ENCODE measurements at regions not wholly inside any gene's neighbourhood (a gene's known extent, or its start where the extent isn't known, plus 50 kb on each side); places are given as distances from the start of the nearest gene placed in this dataset.
"Not testable (repeated sequence)": the region's sequence is repeated elsewhere in the genome, so short reads cannot be mapped to it uniquely, and the experiment has no call there.

DNA sequence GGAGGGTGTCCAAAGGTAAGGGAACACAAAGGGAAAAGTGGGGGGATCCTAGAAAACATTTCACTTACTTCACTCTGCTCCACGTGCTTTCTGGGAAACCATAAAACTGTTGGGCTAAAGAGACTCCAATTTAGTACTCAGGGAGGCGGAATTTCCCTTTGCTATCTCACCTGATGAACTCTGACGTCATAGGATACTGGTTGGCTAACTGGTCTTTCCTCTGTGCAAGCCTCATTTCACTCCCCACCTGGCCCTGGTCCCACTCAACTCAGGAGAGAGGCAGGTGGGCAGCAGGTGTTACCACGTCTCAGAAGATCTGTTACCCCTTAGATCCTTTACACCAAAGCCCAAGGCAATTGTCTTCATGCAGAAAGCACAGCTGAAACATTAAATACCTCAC lies 51.8 kb upstream of the PMAIP1 start:
- no peak overlapping the region for H3K4me3 ChIP-seq
- no peaks in the 10 kb centered on the region for H3K9me3 ChIP-seq (replicated peaks)
- no peaks in the 10 kb centered on the region for H3K36me3 ChIP-seq
- no peak for DNase-seq (ENCODE audit: low read depth in 1 of 2, low spot score in 2 of 2)
- no peaks in the 10 kb centered on the region for H3K27me3 ChIP-seq (replicated peaks)
- H3K27ac ChIP-seq, result no peak overlapping the region
- H3K4me1 ChIP-seq (replicated peaks), result peaks cover 27% of the 10 kb centered on the region

DNA sequence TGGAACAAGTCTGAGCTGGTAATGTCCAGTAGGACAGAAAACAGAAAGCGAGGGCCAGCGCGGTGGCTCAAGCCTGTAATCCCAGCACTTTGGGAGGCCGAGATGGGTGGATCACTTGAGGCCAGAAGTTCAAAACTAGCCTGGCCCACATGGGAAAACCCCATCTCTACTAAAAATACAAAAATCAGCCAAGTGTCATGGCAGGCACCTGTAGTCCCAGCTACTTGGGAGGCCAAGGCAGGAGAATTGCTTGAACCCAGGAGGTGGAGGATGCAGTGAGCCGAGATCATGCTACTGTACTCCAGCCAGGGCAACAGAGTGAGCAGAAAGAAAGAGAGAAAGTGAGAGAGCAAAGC lies 52.3 kb upstream of the PMAIP1 start:
- peak overlapping the region; percentile 23 for H3K4me3 ChIP-seq
- not testable (repeated sequence) for H3K27me3 ChIP-seq (replicated peaks); H3K36me3 ChIP-seq; DNase-seq (ENCODE audit: low read depth in 1 of 2, low spot score in 2 of 2); H3K9me3 ChIP-seq (replicated peaks)
- peak overlapping the region; percentile 56 for H3K27ac ChIP-seq
- H3K4me1 ChIP-seq (replicated peaks), result peaks cover 27% of the 10 kb centered on the region

DNA sequence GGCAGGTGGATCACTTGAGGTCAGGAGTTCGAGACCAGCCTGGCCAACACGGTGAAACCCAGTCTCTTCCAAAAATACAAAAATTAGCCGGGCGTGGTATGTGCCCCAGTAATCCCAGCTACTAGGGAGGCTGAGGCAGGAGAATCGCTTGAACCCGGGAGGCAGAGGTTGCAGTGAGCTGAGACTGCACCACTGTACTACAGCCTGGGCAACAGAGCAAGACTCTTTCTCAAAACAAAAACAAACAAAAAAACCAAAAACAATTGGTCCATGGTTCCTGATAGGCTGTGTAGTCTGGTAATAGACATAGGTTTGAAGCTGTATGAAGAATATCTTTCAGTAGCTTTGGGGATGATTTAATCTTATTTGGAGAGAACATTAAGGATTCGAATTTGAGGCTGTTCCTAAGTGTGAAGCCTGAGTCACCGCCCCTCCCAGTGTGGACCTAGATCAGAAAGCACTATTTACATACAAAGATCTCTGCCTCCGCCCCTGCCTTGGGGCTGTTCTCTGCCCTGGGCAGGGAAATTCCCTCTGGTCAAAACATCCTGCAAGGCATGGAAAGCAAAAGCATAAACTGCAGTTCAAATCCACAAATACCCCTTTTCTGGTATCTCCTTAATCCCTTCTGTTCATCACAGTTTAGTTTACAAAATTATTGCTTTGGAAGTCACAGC lies 52.8 kb upstream of the PMAIP1 start:
- Histone ChIP-seq H3K9me3 (replicated peaks) (no peaks in the 10 kb centered on the region), H3K36me3 (no peaks in the 10 kb centered on the region), H3K27me3 (replicated peaks) (no peaks in the 10 kb centered on the region), H3K27ac (peak overlapping the region; percentile 56), H3K4me3 (peak overlapping the region; percentile 23), H3K4me1 (replicated peaks) (peaks cover 27% of the 10 kb centered on the region)
- peak; percentile 79 for DNase-seq (ENCODE audit: low read depth in 1 of 2, low spot score in 2 of 2)

DNA sequence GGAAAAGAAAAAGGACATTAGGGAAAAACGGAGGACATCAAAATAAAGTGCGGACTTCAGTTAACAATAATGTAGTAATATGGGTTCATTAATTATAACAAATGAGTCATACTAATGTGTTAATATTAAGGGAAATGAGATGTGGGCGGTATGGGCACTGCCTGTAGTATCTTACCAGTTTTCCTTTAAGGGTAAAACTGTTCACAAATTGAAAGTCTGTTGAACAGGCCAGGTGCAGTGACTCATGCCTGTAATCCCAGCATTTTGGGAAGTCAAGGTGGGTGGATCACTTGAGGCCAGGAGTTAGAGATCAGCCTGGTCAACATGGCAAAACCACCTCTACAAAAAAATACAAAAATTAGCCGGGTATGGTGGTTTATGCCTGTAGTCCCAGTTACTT lies 56.8 kb upstream of the PMAIP1 start:
- Histone ChIP-seq H3K4me1 (replicated peaks) (peaks cover 13% of the 10 kb centered on the region), H3K4me3 (no peak overlapping the region), H3K27ac (no peak overlapping the region), H3K27me3 (replicated peaks) (no peaks in the 10 kb centered on the region), H3K9me3 (replicated peaks) (no peaks in the 10 kb centered on the region), H3K36me3 (no peaks in the 10 kb centered on the region)
- no peak for DNase-seq (ENCODE audit: low read depth in 1 of 2, low spot score in 2 of 2)

DNA sequence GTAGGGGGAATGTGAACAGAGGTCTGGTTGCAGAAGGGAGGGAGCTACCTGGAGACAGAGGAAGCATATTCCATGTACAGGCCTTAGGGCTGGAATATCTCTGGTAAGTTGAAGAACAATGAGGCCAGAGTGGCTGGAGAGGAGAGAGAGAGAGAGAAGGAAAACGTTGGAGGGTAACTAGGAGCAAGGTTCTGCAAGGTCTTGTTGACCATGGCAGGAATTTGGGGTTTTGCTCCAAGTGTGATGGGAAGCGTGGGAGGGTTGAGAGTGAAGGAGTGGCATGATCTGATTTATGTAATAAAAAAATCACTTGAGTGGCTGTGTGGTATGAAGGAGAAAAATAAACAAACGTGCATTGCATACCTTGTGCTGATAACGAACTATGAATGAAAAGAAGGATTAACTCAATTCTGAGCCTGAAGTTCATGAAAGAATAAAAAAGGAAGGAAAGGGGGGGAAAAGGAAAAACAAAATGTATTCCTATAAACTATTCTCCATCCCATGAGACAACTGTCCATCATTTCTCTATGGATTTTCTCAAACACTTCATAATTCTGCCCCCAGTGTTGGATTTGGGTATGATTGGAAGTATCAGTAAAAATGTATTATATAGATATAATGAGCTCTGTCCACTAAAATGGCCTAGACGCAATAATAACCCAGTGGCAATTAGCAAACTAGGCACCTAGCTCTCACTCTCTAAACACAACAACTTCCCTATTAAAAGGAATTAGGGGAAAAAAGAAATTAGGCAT lies 59.7 kb upstream of the PMAIP1 start:
- H3K36me3 ChIP-seq, result no peaks in the 10 kb centered on the region
- no peak overlapping the region for H3K4me3 ChIP-seq
- H3K9me3 ChIP-seq (replicated peaks), result no peaks in the 10 kb centered on the region
- no peaks in the 10 kb centered on the region for H3K27me3 ChIP-seq (replicated peaks)
- DNase-seq (ENCODE audit: low read depth in 1 of 2, low spot score in 2 of 2), result no peak
- H3K4me1 ChIP-seq (replicated peaks), result no peaks in the 10 kb centered on the region; the same call in 1 of the 2 replicates
- no peak overlapping the region for H3K27ac ChIP-seq

DNA sequence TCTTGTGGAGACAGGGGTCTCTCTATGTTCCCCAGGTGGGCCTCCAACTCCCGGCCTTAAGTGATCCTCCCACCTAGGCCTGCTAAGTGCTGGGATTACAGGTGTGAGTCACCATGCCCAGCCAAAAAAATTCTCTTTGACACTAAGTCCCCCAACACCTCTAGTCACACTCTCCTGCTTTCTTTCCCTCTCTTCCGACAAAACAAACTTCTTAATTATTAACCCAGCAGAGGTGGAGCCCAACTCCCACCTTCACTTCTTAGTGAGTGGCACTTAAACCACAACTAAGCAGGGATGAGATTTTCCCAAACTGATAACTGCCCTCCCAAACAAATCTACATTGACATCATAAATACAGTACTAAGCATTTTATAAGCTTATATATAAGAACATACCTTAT lies 60.5 kb upstream of the PMAIP1 start:
- H3K4me1 ChIP-seq (replicated peaks), result no peaks in the 10 kb centered on the region; the same call in 1 of the 2 replicates
- H3K36me3 ChIP-seq, result no peaks in the 10 kb centered on the region
- no peaks in the 10 kb centered on the region for H3K27me3 ChIP-seq (replicated peaks)
- no peak overlapping the region for H3K27ac ChIP-seq
- no peaks in the 10 kb centered on the region for H3K9me3 ChIP-seq (replicated peaks)
- DNase-seq (ENCODE audit: low read depth in 1 of 2, low spot score in 2 of 2), result no peak
- H3K4me3 ChIP-seq, result no peak overlapping the region

DNA sequence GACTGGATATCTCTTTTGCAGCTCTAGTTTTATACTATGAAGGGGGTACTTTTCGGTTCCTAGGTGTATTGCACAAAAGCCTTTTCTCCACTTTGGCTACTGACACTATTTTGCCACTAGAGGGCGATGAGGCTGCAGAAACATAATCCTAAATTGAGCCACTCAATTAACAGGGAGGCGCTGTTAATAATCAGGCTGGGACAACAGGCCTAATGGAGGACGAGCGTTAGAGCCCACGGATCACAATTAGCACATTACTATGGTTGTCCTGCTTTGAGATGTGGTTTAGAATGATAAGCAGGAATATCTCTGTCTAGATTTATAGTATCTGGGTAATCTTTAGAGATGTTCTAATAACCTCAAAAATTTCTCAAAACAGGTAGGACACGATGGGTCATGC lies 62.2 kb upstream of the PMAIP1 start:
- no peaks in the 10 kb centered on the region for H3K9me3 ChIP-seq (replicated peaks)
- no peak overlapping the region for H3K27ac ChIP-seq
- no peaks in the 10 kb centered on the region for H3K36me3 ChIP-seq
- DNase-seq (ENCODE audit: low read depth in 1 of 2, low spot score in 2 of 2), result peak in 1 of 2 experiments; percentile 46
- H3K4me3 ChIP-seq, result no peak overlapping the region
- H3K27me3 ChIP-seq (replicated peaks), result no peaks in the 10 kb centered on the region
- H3K4me1 ChIP-seq (replicated peaks), result no peaks in the 10 kb centered on the region; the same call in 1 of the 2 replicates

DNA sequence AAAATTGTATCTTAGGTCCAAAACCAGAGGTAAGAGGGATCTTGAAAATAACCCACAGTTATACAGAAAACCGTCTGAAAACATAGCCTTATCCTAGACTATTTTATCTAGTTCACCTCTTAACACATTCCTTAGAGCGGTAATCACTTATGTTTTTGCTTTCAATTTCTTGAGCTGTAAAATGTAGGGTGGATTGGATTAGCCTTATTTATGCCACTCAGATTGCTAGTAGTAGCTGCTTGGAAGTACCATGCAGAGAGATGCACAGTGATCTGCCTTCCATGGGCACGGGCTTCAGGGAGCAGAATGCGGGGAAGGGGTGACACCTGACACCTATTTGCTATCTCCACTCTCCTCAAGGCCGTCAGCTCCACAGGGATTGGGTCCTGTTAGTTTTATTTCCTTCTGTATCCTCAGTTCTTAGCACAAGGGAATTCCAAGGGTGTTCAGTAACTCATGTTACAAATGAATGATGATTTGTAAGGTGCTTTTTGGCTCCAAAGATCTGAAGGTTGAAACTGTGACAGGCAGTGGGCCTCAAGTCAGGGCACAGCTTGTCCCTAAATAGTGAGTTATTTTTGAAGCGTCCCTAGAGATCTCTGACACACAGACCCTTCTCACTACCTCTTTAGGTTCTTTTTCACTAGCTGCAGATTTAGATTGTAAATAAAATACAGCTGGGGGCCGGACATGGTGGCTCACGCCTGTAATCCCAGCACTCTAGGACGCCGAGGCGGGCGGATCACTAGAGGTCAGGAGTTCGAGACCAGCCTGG lies 64.0 kb upstream of the PMAIP1 start:
- H3K27ac ChIP-seq, result no peak overlapping the region
- H3K27me3 ChIP-seq (replicated peaks), result no peaks in the 10 kb centered on the region
- H3K36me3 ChIP-seq, result no peaks in the 10 kb centered on the region
- no peak overlapping the region for H3K4me3 ChIP-seq
- DNase-seq (ENCODE audit: low read depth in 1 of 2, low spot score in 2 of 2), result no peak
- H3K9me3 ChIP-seq (replicated peaks), result no peaks in the 10 kb centered on the region
- H3K4me1 ChIP-seq (replicated peaks), result no peaks in the 10 kb centered on the region; the same call in 1 of the 2 replicates

DNA sequence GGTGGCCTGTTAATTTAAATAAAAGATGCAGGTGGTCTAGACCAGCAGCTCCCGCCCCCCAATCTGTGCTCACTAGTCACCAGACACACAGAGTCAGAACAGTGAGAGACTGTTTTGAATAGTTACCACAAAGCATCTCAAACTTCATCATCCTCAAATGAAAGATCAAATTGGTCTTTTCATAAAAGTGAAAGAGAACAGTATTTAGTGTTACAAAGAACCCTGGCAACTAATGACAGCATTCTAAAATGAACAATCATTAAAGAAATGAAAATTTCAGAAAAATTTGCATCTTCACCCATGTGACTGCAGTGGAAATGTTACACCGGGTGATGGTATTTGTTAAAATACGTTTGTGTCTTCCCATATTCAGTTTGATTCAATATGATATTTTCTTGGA lies 65.5 kb upstream of the PMAIP1 start:
- Histone ChIP-seq H3K9me3 (replicated peaks) (no peaks in the 10 kb centered on the region), H3K4me3 (no peak overlapping the region), H3K36me3 (no peaks in the 10 kb centered on the region), H3K27ac (no peak overlapping the region), H3K27me3 (replicated peaks) (no peaks in the 10 kb centered on the region), H3K4me1 (replicated peaks) (no peaks in the 10 kb centered on the region; the same call in 1 of the 2 replicates)
- DNase-seq (ENCODE audit: low read depth in 1 of 2, low spot score in 2 of 2), result no peak

DNA sequence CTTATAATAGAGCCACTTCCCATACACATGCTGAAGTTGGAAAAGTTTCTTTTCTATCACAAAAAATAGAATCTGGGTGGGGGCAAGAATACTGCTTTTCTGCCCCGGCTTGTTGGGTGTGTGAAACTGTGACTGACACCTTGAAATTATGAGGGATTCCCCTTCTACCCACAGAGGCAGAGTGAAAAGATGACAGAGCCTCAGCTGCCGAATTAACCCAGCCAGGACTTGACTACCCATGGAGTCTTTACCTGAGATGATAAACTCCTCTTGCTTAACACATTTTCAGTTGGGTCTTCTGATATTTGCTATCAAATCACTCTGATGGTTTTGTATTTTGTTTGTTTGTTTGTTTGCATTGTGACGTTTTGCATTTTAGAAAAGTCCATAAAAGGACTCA lies 66.0 kb upstream of the PMAIP1 start:
- no peaks in the 10 kb centered on the region for H3K36me3 ChIP-seq
- no peak for DNase-seq (ENCODE audit: low read depth in 1 of 2, low spot score in 2 of 2)
- H3K27me3 ChIP-seq (replicated peaks), result no peaks in the 10 kb centered on the region
- no peak overlapping the region for H3K27ac ChIP-seq
- H3K9me3 ChIP-seq (replicated peaks), result no peaks in the 10 kb centered on the region
- H3K4me1 ChIP-seq (replicated peaks), result no peaks in the 10 kb centered on the region; the same call in 1 of the 2 replicates
- H3K4me3 ChIP-seq, result no peak overlapping the region

DNA sequence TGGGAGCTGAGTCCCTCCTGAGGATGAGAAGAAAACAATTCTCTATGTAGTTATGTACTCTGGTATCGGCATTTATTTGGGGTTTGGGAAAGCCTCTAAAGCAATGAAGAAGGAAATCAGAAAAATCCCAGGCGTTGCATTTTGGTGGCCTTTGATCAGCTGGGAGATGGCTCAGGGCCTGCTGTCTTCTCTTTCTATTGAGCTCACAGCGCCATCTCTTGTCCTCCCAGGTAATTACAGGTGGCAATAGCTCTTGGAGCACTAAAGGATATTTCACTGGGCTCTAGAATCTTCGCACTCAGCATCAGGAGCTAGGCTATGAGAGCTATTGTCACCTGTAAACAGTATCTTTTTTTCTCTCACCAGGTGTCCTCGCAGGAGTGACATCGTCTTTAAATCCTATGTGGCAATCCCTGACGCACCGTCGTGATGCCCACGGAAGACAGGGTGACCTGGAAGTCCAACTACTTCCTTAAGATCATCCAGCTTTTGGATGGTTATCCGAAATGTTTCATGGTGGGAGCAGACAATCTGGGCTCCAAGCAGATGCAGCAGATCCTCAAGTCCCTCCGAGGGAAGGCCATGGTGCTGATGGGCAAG lies 76.1 kb upstream of the PMAIP1 start:
- Histone ChIP-seq H3K9me3 (replicated peaks) (peaks cover 2% of the 10 kb centered on the region; the same call in 1 of the 2 replicates), H3K36me3 (no peaks in the 10 kb centered on the region), H3K4me3 (no peak overlapping the region), H3K27me3 (replicated peaks) (no peaks in the 10 kb centered on the region), H3K4me1 (replicated peaks) (peaks cover 15% of the 10 kb centered on the region), H3K27ac (no peak overlapping the region)
- DNase-seq (ENCODE audit: low read depth in 1 of 2, low spot score in 2 of 2), result peak; percentile 72 to 83

DNA sequence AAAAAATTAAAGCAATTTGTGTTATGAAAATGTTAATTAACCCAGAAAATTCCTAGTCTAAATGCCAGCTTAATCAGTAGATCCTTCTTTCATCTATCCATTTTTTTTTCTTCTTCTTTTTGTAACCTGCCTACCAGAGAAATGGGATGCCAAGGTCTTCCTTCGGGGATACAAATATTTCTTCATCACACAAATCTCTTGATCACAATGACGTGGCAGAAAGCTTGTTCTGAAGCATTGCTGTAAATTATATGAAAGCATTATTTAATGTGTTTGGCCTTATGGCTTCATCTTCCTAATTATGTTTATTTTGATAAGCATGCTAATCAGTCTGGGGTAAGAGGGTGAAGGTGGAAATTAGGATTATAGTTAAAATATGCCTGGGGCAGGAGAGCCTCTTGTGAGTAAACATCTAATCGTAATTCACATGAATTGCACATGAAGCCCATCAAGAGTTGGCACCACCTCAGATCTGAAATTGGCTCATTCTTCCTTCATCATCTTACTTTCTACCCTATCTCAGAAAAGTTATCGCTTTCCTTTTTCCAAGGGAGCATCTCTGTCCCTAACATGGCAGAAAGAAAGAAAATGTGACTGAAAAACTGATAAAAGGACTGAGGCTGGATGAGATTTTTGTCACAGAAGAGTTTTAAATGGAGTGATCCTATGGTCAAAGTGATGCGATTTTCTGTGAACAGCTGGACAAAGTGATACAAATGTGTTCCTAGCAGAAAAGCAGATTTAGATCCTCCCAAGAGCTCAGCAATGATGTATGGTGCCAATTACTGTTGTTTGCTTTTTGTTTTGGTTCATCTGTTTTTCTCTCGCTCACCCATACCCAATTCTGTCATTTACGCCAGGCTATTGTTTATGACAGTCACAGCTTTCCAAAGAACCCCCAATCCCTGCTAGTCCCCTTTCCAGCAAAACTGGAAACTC lies 76.9 kb upstream of the PMAIP1 start:
- no peak overlapping the region for H3K4me3 ChIP-seq
- H3K36me3 ChIP-seq, result no peaks in the 10 kb centered on the region
- H3K27ac ChIP-seq, result no peak overlapping the region
- peaks cover 15% of the 10 kb centered on the region for H3K4me1 ChIP-seq (replicated peaks)
- H3K9me3 ChIP-seq (replicated peaks), result peaks cover 2% of the 10 kb centered on the region; the same call in 1 of the 2 replicates
- H3K27me3 ChIP-seq (replicated peaks), result no peaks in the 10 kb centered on the region
- DNase-seq (ENCODE audit: low read depth in 1 of 2, low spot score in 2 of 2), result no peak

DNA sequence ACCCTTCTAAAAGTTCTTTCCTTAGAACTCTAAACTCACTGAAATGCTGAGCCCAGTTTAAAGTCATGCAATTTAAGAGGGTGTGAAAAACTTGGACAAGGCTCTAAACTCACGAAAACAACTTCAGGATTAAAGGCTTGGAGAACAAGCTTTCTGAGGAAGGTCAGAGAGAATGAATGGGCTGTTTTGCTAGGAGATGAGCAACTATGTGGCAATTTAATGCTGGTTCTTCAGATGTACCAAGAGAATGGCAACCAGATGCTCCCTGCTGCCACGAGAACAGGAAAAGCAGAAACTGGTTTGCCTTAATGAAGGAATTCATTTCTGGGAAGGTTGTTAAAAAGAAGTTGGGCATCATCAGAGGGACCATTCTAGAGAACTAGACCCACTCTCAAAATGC lies 77.8 kb upstream of the PMAIP1 start:
- Histone ChIP-seq H3K4me3 (no peak overlapping the region), H3K9me3 (replicated peaks) (peaks cover 2% of the 10 kb centered on the region; the same call in 1 of the 2 replicates), H3K36me3 (no peaks in the 10 kb centered on the region), H3K27ac (no peak overlapping the region), H3K4me1 (replicated peaks) (peaks cover 15% of the 10 kb centered on the region), H3K27me3 (replicated peaks) (no peaks in the 10 kb centered on the region)
- DNase-seq (ENCODE audit: low read depth in 1 of 2, low spot score in 2 of 2), result no peak
